NCI-H1694 treated with DMSO at 0.1 percent for 48 hours (cell line): ENCODE measurements at regions not wholly inside any gene's neighbourhood (a gene's known extent, or its start where the extent isn't known, plus 50 kb on each side); places are given as distances from the start of the nearest gene placed in this dataset.

Experiments
- DNase-seq: peaks from one replicate; lab custom pipeline; 2025; lab: John Stamatoyannopoulos, UW

- no peak for DNase-seq
These were observed 884.0 kb upstream of the CADM2 start for GRCh38 chr3:84074767-84075166.

GRCh38 chr3:84077479-84077878 is 881.3 kb upstream of the CADM2 start:
- no peak for DNase-seq

GRCh38 chr3:84082726-84083125 is 876.1 kb upstream of the CADM2 start:
- no peak for DNase-seq

- DNase-seq, result no peak
These were observed 865.9 kb upstream of the CADM2 start for GRCh38 chr3:84092907-84093306.

GRCh38 chr3:84096188-84096587 is 862.6 kb upstream of the CADM2 start:
- DNase-seq, result no peak

GRCh38 chr3:84100861-84101260 is 857.9 kb upstream of the CADM2 start:
- DNase-seq, result no peak

- DNase-seq, result no peak
These were observed 850.3 kb upstream of the CADM2 start for GRCh38 chr3:84108442-84108971.

GRCh38 chr3:84109911-84110310 is 848.9 kb upstream of the CADM2 start:
- DNase-seq, result no peak

- DNase-seq, result no peak
These were observed 848.0 kb upstream of the CADM2 start for GRCh38 chr3:84110787-84111186.

GRCh38 chr3:84125201-84125721 is 833.5 kb upstream of the CADM2 start:
- no peak for DNase-seq

- DNase-seq, result no peak
These were observed 833.0 kb upstream of the CADM2 start for GRCh38 chr3:84125760-84126159.

GRCh38 chr3:84126160-84126559 is 832.6 kb upstream of the CADM2 start:
- DNase-seq, result no peak

- no peak for DNase-seq
These were observed 830.8 kb upstream of the CADM2 start for GRCh38 chr3:84128024-84128423.

- DNase-seq, result no peak
These were observed 822.4 kb upstream of the CADM2 start for GRCh38 chr3:84136425-84136824.

GRCh38 chr3:84140631-84141030 is 818.2 kb upstream of the CADM2 start:
- no peak for DNase-seq

GRCh38 chr3:84141571-84141970 is 817.2 kb upstream of the CADM2 start:
- no peak for DNase-seq

GRCh38 chr3:84165328-84165727 is 793.5 kb upstream of the CADM2 start:
- DNase-seq, result no peak

GRCh38 chr3:84175449-84175848 is 783.3 kb upstream of the CADM2 start:
- DNase-seq, result no peak

- no peak for DNase-seq
These were observed 773.9 kb upstream of the CADM2 start for GRCh38 chr3:84184937-84185336.

GRCh38 chr3:84194029-84194428 is 764.8 kb upstream of the CADM2 start:
- no peak for DNase-seq

GRCh38 chr3:84209474-84209873 is 749.3 kb upstream of the CADM2 start:
- no peak for DNase-seq

- DNase-seq, result no peak
These were observed 735.3 kb upstream of the CADM2 start for GRCh38 chr3:84223512-84223911.

GRCh38 chr3:84224262-84224661 is 734.5 kb upstream of the CADM2 start:
- no peak for DNase-seq

GRCh38 chr3:84236261-84236660 is 722.5 kb upstream of the CADM2 start:
- no peak for DNase-seq

GRCh38 chr3:84245789-84246188 is 713.0 kb upstream of the CADM2 start:
- no peak for DNase-seq
